Vagina (tissue), 2 donors: ENCODE measurements at regions not wholly inside any gene's neighbourhood (a gene's known extent, or its start where the extent isn't known, plus 50 kb on each side); places are given as distances from the start of the nearest gene placed in this dataset.

Experiments
- CTCF ChIP-seq, 3 experiments: fragments of 450-650 bp in 2 of 3; fragments of 200-600 bp in 1 of 3; sonication (generic) in 1 of 3; IDR thresholded peaks; one replicate each; pipeline ENCODE4 v1.5.1; 2017 to 2019; ENCODE audit warnings: antibody characterized with exemption in 3 of 3, mild to moderate bottlenecking in 2 of 3, moderate library complexity in 2 of 3
- POLR2AphosphoS5 ChIP-seq, 2 donors: sonication (generic); formaldehyde crosslinking; IDR thresholded peaks; one replicate each; pipeline ENCODE4 v1.9.0; 2017; ENCODE audit warnings: antibody characterized with exemption in 2 of 2, mild to moderate bottlenecking in 2 of 2, low read depth in 1 of 2; ENCODE audit not compliant: insufficient read depth in 1 of 2

- TF ChIP-seq POLR2AphosphoS5 (IDR thresholded peaks at IDR 0.05; ENCODE audit: insufficient read depth in 1 of 2, low read depth in 1 of 2) = no peak
- TF ChIP-seq CTCF (IDR thresholded peaks at IDR 0.05) = no peak
These were observed 289.2 kb downstream of the SUCLG1 start for GRCh38 chr2:84169871-84170270.
